SK-N-SH (cell line): ENCODE measurements at regions not wholly inside any gene's neighbourhood (a gene's known extent, or its start where the extent isn't known, plus 50 kb on each side); places are given as distances from the start of the nearest gene placed in this dataset.

Source experiments
- CTCF ChIA-PET: fragments of 300-600, 350-600 bp; formaldehyde crosslinking; extraction: SDS; loops from one replicate; lab custom pipeline; 2021; lab: Yijun Ruan, JAX
- POLR2A ChIA-PET: fragments of 350-600 bp; sonication (Branson Sonifier 250); formaldehyde crosslinking; extraction: SDS; loops from one replicate; lab custom pipeline; 2020; ENCODE audit warnings: antibody characterized with exemption, inconsistent platforms; lab: Yijun Ruan, JAX
- DNase-seq: peaks from one replicate; pipeline ENCODE4 v3.0.0; 2012
- H2AFZ ChIP-seq: fragments of 200-600 bp; sonication (generic); 2 replicates; pipeline ENCODE4 v1.8.1; 2016; ENCODE audit warnings: antibody characterized with exemption, mild to moderate bottlenecking, low read depth
- H3F3A ChIP-seq: fragments of 200-600 bp; sonication (generic); replicated peaks from 2 replicates; pipeline ENCODE3; 2016; ENCODE audit warnings: antibody characterized with exemption, mild to moderate bottlenecking; ENCODE audit not compliant: insufficient read depth
- H3K27ac ChIP-seq, 2 experiments: fragments of 200-500 bp in 1 of 2; fragments of 200-600 bp in 1 of 2; sonication (Bioruptor generic) in 1 of 2; sonication (generic), shearing (Covaris generic) in 1 of 2; 2 replicates each; pipeline versions ENCODE4 v1.5.1 to v1.6.1; 2014 to 2016; ENCODE audit warnings: low read depth in 2 of 2, inconsistent platforms in 1 of 2, low read length in 1 of 2, mild to moderate bottlenecking in 1 of 2, mixed read lengths in 1 of 2
- H3K27me3 ChIP-seq: fragments of 200-600 bp; sonication (generic), shearing (Covaris generic); 2 replicates; pipeline ENCODE4 v1.6.1; 2016; ENCODE audit warnings: mixed run types; ENCODE audit not compliant: insufficient read depth
- H3K36me3 ChIP-seq, 2 experiments: fragments of 200-500 bp in 1 of 2; fragments of 200-600 bp in 1 of 2; sonication (Bioruptor generic) in 1 of 2; sonication (generic) in 1 of 2; replicated peaks in 1 of 2; 2 replicates each; pipeline versions ENCODE3 to v1.5.1; 2014 to 2016; ENCODE audit warnings: low read length in 1 of 2, mild to moderate bottlenecking in 1 of 2; ENCODE audit not compliant: insufficient read depth in 2 of 2, control insufficient read depth in 1 of 2
- H3K4me1 ChIP-seq, 2 experiments: fragments of 200-500 bp in 1 of 2; fragments of 200-600 bp in 1 of 2; sonication (Bioruptor generic) in 1 of 2; sonication (generic), shearing (Covaris generic) in 1 of 2; 2 replicates each; pipeline versions ENCODE4 v1.5.1 to v1.6.1; 2014 to 2016; ENCODE audit warnings: low read depth in 1 of 2, low read length in 1 of 2, mixed run types in 1 of 2; ENCODE audit not compliant: insufficient read depth in 2 of 2, control insufficient read depth in 1 of 2
- H3K4me2 ChIP-seq: fragments of 200-600 bp; sonication (generic), shearing (Covaris generic); 2 replicates; pipeline ENCODE4 v1.6.1; 2017; ENCODE audit warnings: mixed run types
- H3K4me3 ChIP-seq, 2 experiments: fragments of 200-500 bp in 1 of 2; fragments of 200-600 bp in 1 of 2; sonication (Bioruptor generic) in 1 of 2; sonication (generic), shearing (Covaris generic) in 1 of 2; 2 replicates each; pipeline versions ENCODE4 v1.5.1 to v1.8.1; 2014 to 2016; ENCODE audit warnings: low read depth in 2 of 2, inconsistent platforms in 1 of 2, low read length in 1 of 2, mild to moderate bottlenecking in 1 of 2, mixed read lengths in 1 of 2, moderate library complexity in 1 of 2
- H3K79me2 ChIP-seq: fragments of 200-600 bp; sonication (generic); 2 replicates; pipeline ENCODE4 v1.8.1; 2017; ENCODE audit warnings: mild to moderate bottlenecking; ENCODE audit not compliant: insufficient read depth
- H3K9ac ChIP-seq: fragments of 200-600 bp; sonication (generic); 2 replicates; pipeline ENCODE4 v1.6.1; 2017; ENCODE audit warnings: mixed run types
- H3K9me2 ChIP-seq: fragments of 200-600 bp; sonication (generic); 2 replicates; pipeline ENCODE4 v1.6.1; 2017; ENCODE audit warnings: mixed run types
- H3K9me3 ChIP-seq: fragments of 200-600 bp; sonication (generic); 2 replicates; pipeline ENCODE4 v1.6.1; 2017; ENCODE audit warnings: mixed run types, mild to moderate bottlenecking, moderate library complexity
- H4K20me1 ChIP-seq: fragments of 200-600 bp; sonication (generic); 2 replicates; pipeline ENCODE4 v1.6.1; 2017; ENCODE audit warnings: mild to moderate bottlenecking, mixed run types; ENCODE audit not compliant: insufficient read depth
- CHD2 ChIP-seq: fragments of 150-350 bp; IDR thresholded peaks from 2 replicates; pipeline ENCODE4 v1.6.1; 2018; ENCODE audit warnings: low read length; ENCODE audit not compliant: partially characterized antibody
- CTCF ChIP-seq: fragments of 200-600 bp; sonication (generic); IDR thresholded peaks from 2 replicates; pipeline ENCODE4 v1.6.1; 2017; ENCODE audit warnings: antibody characterized with exemption, mild to moderate bottlenecking, moderate library complexity
- EZH2phosphoT487 ChIP-seq: fragments of 200-600 bp; sonication (generic); IDR thresholded peaks from 2 replicates; pipeline ENCODE4 v1.6.1; 2017; ENCODE audit warnings: low read depth, mixed run types, mild to moderate bottlenecking, antibody characterized with exemption, moderate library complexity, borderline replicate concordance
- GABPA ChIP-seq: IDR thresholded peaks from 2 replicates; pipeline ENCODE4 v1.4.0; 2012; ENCODE audit warnings: low read depth, mild to moderate bottlenecking
- JUND ChIP-seq: IDR thresholded peaks from 2 replicates; pipeline ENCODE4 v1.4.0; 2012
- MEF2A ChIP-seq: IDR thresholded peaks from 2 replicates; pipeline ENCODE4 v1.4.0; 2012; ENCODE audit warnings: low read depth, borderline replicate concordance
- MXI1 ChIP-seq: IDR thresholded peaks from 2 replicates; pipeline ENCODE4 v1.6.1; 2012; ENCODE audit warnings: mild to moderate bottlenecking, low read depth, low read length, improper control_type of control experiment
- NRF1 ChIP-seq: IDR thresholded peaks from 2 replicates; pipeline ENCODE4 v1.6.1; 2012; ENCODE audit warnings: low read depth, mild to moderate bottlenecking, low read length
- PBX3 ChIP-seq: IDR thresholded peaks from 2 replicates; pipeline ENCODE4; 2012
- POLR2AphosphoS5 ChIP-seq: IDR thresholded peaks from 2 replicates; pipeline ENCODE4 v1.6.1; 2012; ENCODE audit warnings: low read depth, low read length
- RAD21 ChIP-seq: IDR thresholded peaks from 2 replicates; pipeline ENCODE4 v1.6.1; 2012; ENCODE audit warnings: mild to moderate bottlenecking, low read length
- RFX5 ChIP-seq: IDR thresholded peaks from 2 replicates; pipeline ENCODE4 v1.6.1; 2012; ENCODE audit warnings: mild to moderate bottlenecking, improper control_type of control experiment, low read length
- RXRA ChIP-seq: IDR thresholded peaks from 2 replicates; pipeline ENCODE4 v1.4.0; 2012; ENCODE audit warnings: low read depth, mild to moderate bottlenecking, borderline replicate concordance
- SMC3 ChIP-seq: IDR thresholded peaks from 2 replicates; pipeline ENCODE4 v1.6.1; 2012; ENCODE audit warnings: low read depth, low read length, improper control_type of control experiment
- TAF1 ChIP-seq: IDR thresholded peaks from 2 replicates; pipeline ENCODE4 v1.6.1; 2012; ENCODE audit warnings: low read depth, mild to moderate bottlenecking, low read length, moderate library complexity, borderline replicate concordance
- TCF12 ChIP-seq: IDR thresholded peaks from 2 replicates; pipeline ENCODE4 v1.4.0; 2012
- TEAD4 ChIP-seq: IDR thresholded peaks from 2 replicates; pipeline ENCODE4 v1.4.0; 2012; ENCODE audit warnings: mild to moderate bottlenecking, borderline replicate concordance; ENCODE audit not compliant: insufficient read depth
- YY1 ChIP-seq: IDR thresholded peaks from 2 replicates; pipeline ENCODE4 v1.4.0; 2012; ENCODE audit warnings: low read depth, mild to moderate bottlenecking
- ZBTB33 ChIP-seq: IDR thresholded peaks from 2 replicates; pipeline ENCODE4 v1.4.0; 2012; ENCODE audit warnings: low read depth, borderline replicate concordance
- WGBS: methylation state at CpG from one replicate; pipeline ENCODE4 v1.1.6; 2017; ENCODE audit warnings: low lambda C conversion rate; 5-methylcytosine and 5-hydroxymethylcytosine counted together

GRCh38 chr3:96754128-96754527 is 60.3 kb upstream of the EPHA6 start:
- H3K4me1 ChIP-seq = no peaks in the 10 kb centered on the region
- TF ChIP-seq NRF1 (no peak), RXRA (no peak), SMC3 (no peak), CTCF (no peak), ZBTB33 (no peak), POLR2AphosphoS5 (no peak), JUND (no peak), RAD21 (no peak), TCF12 (no peak), PBX3 (no peak), EZH2phosphoT487 (no peak), YY1 (no peak), CHD2 (no peak), MXI1 (no peak)
- H4K20me1 ChIP-seq = no peaks in the 10 kb centered on the region
- no peak overlapping the region for H2AFZ ChIP-seq
- no peak for DNase-seq
- no peak overlapping the region for H3K27ac ChIP-seq
- no peaks in the 10 kb centered on the region for H3K27me3 ChIP-seq
- H3F3A ChIP-seq = no peaks in the 10 kb centered on the region
- no peak overlapping the region for H3K9ac ChIP-seq
- no peak overlapping the region for H3K4me2 ChIP-seq
- H3K9me3 ChIP-seq = no peaks in the 10 kb centered on the region
- H3K36me3 ChIP-seq = no peaks in the 10 kb centered on the region
- H3K9me2 ChIP-seq = no peaks in the 10 kb centered on the region
- POLR2A ChIA-PET = no interaction called here
- 0% methylated on average over 5 of the region's 5 CpGs for WGBS
- CTCF ChIA-PET = no interaction called here
- H3K4me3 ChIP-seq = no peak overlapping the region
- H3K79me2 ChIP-seq = no peaks in the 10 kb centered on the region

GRCh38 chr3:96755519-96755918 is 58.9 kb upstream of the EPHA6 start:
- ChIA-PET POLR2A (no interaction called here), CTCF (no interaction called here)
- Histone ChIP-seq H3K27ac (no peak overlapping the region), H3K9me2 (no peaks in the 10 kb centered on the region), H3K4me1 (no peaks in the 10 kb centered on the region), H3K9ac (no peak overlapping the region), H4K20me1 (no peaks in the 10 kb centered on the region), H3K4me3 (no peak overlapping the region), H3K36me3 (no peaks in the 10 kb centered on the region), H3K4me2 (no peak overlapping the region), H3K79me2 (no peaks in the 10 kb centered on the region), H3F3A (no peaks in the 10 kb centered on the region), H2AFZ (no peak overlapping the region), H3K9me3 (no peaks in the 10 kb centered on the region), H3K27me3 (no peaks in the 10 kb centered on the region)
- DNase-seq = no peak
- TF ChIP-seq TEAD4 (no peak), EZH2phosphoT487 (no peak), RFX5 (no peak), MEF2A (no peak), MXI1 (no peak), TAF1 (no peak), SMC3 (no peak), CTCF (no peak), ZBTB33 (no peak), GABPA (no peak)
- 4% methylated on average over 4 of the region's 4 CpGs for WGBS
